ENCODE measurements at regions not wholly inside any gene's neighbourhood (a gene's known extent, or its start where the extent isn't known, plus 50 kb on each side); places are given as distances from the start of the nearest gene placed in this dataset.
"Not testable (repeated sequence)": the region's sequence is repeated elsewhere in the genome, so short reads cannot be mapped to it uniquely, and the experiment has no call there.

DNA sequence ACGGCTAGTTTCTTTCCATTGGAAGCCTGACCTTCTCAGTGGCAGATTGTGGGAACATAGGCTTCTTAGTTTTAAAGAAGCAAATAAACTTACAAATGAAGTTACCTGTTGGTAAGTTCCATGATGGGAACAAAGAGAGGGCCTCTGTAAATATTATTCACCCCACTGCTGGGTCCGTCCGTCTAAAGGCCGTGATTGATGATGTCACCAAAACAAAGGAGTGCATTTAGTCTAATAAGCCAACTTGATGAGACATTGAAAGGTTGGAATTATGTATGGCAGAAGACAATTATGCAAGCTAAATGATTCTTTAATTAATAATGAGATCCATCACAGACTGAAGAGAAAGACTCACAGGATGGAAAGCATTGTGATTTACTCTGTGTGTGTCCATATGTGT lies 1091.9 kb upstream of the FANCL start:
- DNase-seq, result no peak
- Histone ChIP-seq H3K9ac (ENCODE audit: low read depth in 2 of 2, low read length in 2 of 2) (no peak overlapping the region), H3K27me3 (no peaks in the 10 kb centered on the region), H3K36me3 (no peaks in the 10 kb centered on the region), H3K9me3 (no peaks in the 10 kb centered on the region), H3K27ac (no peak overlapping the region), H3K4me1 (no peaks in the 10 kb centered on the region), H3K4me3 (no peak overlapping the region)
- intact Hi-C loops (cut with DNase I), result no loop called here
- TF ChIP-seq, protein P1, sequence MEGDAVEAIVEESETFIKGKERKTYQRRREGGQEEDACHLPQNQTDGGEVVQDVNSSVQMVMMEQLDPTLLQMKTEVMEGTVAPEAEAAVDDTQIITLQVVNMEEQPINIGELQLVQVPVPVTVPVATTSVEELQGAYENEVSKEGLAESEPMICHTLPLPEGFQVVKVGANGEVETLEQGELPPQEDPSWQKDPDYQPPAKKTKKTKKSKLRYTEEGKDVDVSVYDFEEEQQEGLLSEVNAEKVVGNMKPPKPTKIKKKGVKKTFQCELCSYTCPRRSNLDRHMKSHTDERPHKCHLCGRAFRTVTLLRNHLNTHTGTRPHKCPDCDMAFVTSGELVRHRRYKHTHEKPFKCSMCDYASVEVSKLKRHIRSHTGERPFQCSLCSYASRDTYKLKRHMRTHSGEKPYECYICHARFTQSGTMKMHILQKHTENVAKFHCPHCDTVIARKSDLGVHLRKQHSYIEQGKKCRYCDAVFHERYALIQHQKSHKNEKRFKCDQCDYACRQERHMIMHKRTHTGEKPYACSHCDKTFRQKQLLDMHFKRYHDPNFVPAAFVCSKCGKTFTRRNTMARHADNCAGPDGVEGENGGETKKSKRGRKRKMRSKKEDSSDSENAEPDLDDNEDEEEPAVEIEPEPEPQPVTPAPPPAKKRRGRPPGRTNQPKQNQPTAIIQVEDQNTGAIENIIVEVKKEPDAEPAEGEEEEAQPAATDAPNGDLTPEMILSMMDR (IDR thresholded peaks at IDR 0.05), result no peak

DNA sequence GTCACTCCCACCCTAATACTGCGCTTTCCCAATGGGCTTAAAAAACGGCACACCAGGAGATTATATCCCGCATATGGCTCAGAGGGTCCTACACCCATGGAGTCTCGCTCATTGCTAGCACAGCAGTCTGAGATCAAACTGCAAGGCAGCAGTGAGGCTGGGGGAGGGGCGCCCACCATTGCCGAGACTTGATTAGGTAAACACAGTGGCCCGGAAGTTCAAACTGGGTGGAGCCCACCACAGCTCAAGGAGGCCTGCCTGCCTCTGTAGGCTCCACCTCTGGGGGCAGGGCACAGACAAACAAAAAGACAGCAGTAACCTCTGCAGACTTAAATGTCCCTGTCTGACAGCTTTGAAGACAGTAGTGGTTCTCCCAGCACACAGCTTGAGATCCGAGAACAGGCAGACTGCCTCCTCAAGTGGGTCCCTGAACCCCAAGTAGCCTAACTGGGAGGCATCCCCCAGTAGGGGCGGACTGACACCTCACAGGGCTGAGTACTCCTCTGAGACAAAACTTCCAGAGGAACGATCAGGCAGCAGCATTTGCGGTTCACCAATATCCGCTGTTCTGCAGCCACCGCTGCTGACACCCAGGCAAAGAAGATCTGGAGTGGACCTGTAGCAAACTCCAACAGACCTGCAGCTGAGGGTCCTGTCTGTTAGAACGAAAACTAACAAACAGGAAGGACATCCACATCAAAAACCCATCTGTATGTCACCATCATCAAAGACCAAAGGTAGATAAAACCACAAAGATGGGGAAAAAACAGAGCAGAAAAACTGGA lies 1085.6 kb upstream of the FANCL start:
- H3K9me3 ChIP-seq; H3K27me3 ChIP-seq; H3K27ac ChIP-seq; H3K36me3 ChIP-seq; intact Hi-C loops (cut with DNase I); H3K4me3 ChIP-seq; DNase-seq; H3K9ac ChIP-seq (ENCODE audit: low read depth in 2 of 2, low read length in 2 of 2); H3K4me1 ChIP-seq: not testable (repeated sequence)

DNA sequence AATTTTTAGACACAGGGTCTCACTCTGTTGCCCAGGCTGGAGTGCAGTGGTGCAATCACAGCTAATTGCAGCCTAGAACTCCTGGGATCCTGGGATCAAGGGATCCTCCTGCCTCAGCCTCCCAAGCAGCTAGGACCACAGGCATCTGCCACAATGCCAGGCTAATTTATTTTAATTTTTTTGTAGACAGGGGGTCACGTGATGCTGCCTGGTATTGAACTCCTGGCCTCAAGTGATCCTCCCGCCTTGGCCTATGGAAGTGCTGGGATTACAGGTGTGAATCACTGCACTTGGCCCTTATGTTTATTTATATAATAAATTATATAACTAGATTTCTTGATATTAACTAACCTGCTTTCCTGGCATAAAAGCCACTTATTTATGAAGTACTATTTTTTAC lies 1081.7 kb upstream of the FANCL start:
- H3K9ac ChIP-seq (ENCODE audit: low read depth in 2 of 2, low read length in 2 of 2), result no peak overlapping the region
- DNase-seq, result no peak
- no peaks in the 10 kb centered on the region for H3K4me1 ChIP-seq
- H3K36me3 ChIP-seq, result no peaks in the 10 kb centered on the region
- no peak overlapping the region for H3K4me3 ChIP-seq
- intact Hi-C loops (cut with DNase I), result no loop called here
- TF ChIP-seq, protein P1 (IDR thresholded peaks at IDR 0.05), result no peak
- H3K27ac ChIP-seq, result no peak overlapping the region
- H3K27me3 ChIP-seq, result no peaks in the 10 kb centered on the region
- no peaks in the 10 kb centered on the region for H3K9me3 ChIP-seq

DNA sequence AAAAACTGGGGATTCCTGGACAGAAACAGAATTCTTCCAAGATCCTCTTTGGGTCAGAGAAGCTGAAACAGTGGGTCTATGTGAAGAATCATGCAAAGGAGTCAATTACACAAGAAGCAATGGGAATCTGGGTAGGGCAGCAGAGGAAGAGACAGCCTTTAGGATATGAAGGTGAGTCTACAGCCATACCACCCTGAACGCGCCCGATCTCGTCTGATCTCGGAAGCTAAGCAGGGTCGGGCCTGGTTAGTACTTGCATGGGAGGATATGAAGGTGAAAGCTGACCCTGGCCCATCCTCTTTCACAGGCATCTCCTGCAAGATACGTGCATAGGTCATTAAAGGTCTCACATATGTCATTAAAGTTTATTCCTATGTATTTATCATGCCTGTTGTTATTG lies 1080.9 kb upstream of the FANCL start:
- Histone ChIP-seq H3K27ac (no peak overlapping the region), H3K27me3 (no peaks in the 10 kb centered on the region), H3K4me1 (no peaks in the 10 kb centered on the region), H3K9me3 (no peaks in the 10 kb centered on the region), H3K36me3 (no peaks in the 10 kb centered on the region), H3K4me3 (no peak overlapping the region), H3K9ac (ENCODE audit: low read depth in 2 of 2, low read length in 2 of 2) (no peak overlapping the region)
- intact Hi-C loops (cut with DNase I), result no loop called here
- TF ChIP-seq, protein P1 (IDR thresholded peaks at IDR 0.05), result no peak
- DNase-seq, result no peak

DNA sequence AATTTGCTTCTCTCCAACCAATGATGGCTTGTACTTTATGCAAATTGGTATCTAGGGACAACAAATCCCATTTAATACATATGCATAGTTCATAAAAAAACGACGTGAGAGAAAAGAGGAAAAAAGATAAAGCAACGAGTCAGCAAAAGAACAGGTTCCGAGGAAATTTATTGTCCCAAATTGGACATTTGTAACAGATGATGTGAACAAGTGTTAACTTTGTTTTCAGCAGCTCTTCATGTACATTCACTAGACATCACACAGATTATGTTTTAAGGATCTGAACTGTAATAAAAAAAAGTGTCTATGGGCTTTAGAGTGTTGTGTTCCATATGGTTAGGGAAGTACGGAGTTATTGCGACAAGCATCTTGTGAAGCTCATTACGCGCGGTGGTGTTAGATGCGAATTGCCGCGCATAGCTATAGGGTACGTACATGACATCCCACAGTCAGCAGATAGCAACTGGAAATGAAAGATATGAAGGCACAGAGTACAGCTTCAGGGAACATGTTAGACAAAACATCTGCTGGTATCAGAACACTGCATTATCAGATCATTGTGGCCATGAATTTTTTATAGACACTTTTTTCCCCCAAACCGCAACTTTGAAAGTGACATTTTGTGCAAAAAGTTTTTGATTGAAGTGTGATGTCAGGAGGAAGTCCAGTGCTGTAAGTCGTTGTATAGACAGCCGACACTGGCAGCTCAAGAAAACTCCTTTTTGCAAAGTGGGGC lies 1073.1 kb upstream of the FANCL start:
- Histone ChIP-seq H3K9me3 (no peaks in the 10 kb centered on the region), H3K27ac (no peak overlapping the region), H3K4me1 (no peaks in the 10 kb centered on the region), H3K9ac (ENCODE audit: low read depth in 2 of 2, low read length in 2 of 2) (no peak overlapping the region), H3K4me3 (no peak overlapping the region), H3K36me3 (no peaks in the 10 kb centered on the region), H3K27me3 (no peaks in the 10 kb centered on the region)
- TF ChIP-seq, protein P1 (IDR thresholded peaks at IDR 0.05), result no peak
- no peak for DNase-seq
- intact Hi-C loops (cut with DNase I), result no loop called here
